Activated naive CD4-positive, alpha-beta T cell treated with anti-CD3 and anti-CD28 coated beads, Interleukin-2, amount 50 U/mL, for 72 hours (primary cell): ENCODE measurements at regions not wholly inside any gene's neighbourhood (a gene's known extent, or its start where the extent isn't known, plus 50 kb on each side); places are given as distances from the start of the nearest gene placed in this dataset.
A peak's percentile ranks its signal among the peaks of the same experiment; 100 is the strongest.

Experiments
- ATAC-seq, 2 donors: fragments of 150-1000 bp; cut with Tn5 transposase; 2 replicates each; pipeline ENCODE4 v1.10.0; 2021; ENCODE audit warnings: mild to moderate bottlenecking in 2 of 2, moderate library complexity in 2 of 2
- DNase-seq, 2 donors: peaks; one replicate each; pipeline ENCODE4 v3.0.0; 2021 to 2022; ENCODE audit warnings: low spot score in 2 of 2
- H3K27ac Mint-ChIP-seq, 2 donors: one replicate each; pipeline ENCODE4 v1.8.0; 2022; ENCODE audit warnings: mild to moderate bottlenecking in 2 of 2, mixed read lengths in 2 of 2
- H3K36me3 Mint-ChIP-seq, 2 donors: one replicate each; pipeline ENCODE4 v1.8.0; 2022; ENCODE audit warnings: mixed read lengths in 2 of 2
- H3K9me3 Mint-ChIP-seq, 2 donors: one replicate each; pipeline ENCODE4 v1.8.0; 2022; ENCODE audit warnings: mixed read lengths in 2 of 2

DNA sequence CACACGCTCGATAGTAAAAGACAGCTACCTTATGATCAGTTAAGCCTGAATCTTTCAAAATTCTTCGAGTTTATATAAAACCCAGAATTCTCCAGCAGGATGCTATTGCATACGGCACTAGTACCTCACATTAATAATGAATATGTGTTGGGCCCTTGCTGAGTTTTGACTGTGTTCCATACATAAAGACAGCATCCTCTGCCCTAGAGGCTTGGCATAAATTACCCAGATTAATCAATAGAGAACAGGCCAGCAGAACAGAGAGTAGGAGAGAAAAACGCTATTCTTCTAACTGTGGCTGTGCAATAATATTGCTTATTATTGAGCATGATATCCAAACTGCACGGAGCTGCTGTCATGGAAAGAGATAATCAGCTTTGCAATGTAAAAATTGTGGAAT is 194.3 kb downstream of the SOX11 start:
- H3K9me3 Mint-ChIP-seq: peaks cover 8 to 9% of the 10 kb centered on the region in 2 donors
- H3K27ac Mint-ChIP-seq: no peak overlapping the region
- ATAC-seq: no peak
- no peak for DNase-seq
- peaks cover 0 to 2% of the 10 kb centered on the region in 2 donors for H3K36me3 Mint-ChIP-seq

DNA sequence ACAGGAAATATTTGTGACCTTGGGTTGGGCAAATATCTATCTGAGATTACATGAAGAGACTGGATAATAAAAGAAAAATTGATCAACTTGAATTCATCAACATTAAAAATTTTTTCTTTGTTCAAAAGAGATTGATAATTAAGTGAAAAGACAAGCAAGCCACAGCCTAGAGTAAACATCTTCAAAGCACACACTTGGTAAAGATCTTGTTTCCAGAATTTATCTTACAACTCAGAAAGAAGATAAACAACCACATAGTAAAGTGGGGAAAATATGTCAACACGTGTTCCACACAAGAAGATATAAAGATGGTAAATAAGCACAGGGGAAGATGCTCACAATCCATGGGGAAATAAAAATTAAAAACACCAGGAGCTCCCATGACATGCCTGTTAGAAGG is 195.9 kb downstream of the SOX11 start:
- H3K9me3 Mint-ChIP-seq: peaks cover 7% of the 10 kb centered on the region in 2 donors
- H3K27ac Mint-ChIP-seq: no peak overlapping the region
- ATAC-seq: no peak
- H3K36me3 Mint-ChIP-seq: no peaks in the 10 kb centered on the region
- DNase-seq: no peak

DNA sequence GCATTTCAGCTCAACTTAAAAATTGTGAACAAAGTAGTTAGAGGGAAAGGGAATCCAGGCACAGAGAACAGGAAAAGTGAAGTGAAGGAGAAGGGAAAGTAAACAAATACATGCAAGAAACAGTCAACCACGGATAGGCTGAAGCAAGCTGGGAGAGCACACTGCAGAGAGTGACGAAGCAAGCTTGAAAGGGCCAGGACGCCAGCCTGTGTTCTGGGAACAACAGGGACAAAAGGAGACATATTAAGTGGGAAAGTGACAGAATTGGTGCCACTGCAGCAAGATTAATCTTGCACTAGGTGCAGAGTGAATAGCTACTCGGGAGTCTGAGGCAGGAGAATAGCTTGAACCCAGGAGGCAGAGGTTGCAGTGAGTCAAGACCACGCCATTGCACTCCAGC is 197.3 kb downstream of the SOX11 start:
- Mint-ChIP-seq H3K9me3 (peaks cover 10 to 13% of the 10 kb centered on the region in 2 donors), H3K27ac (no peak overlapping the region), H3K36me3 (no peaks in the 10 kb centered on the region)
- ATAC-seq: no peak
- no peak for DNase-seq

DNA sequence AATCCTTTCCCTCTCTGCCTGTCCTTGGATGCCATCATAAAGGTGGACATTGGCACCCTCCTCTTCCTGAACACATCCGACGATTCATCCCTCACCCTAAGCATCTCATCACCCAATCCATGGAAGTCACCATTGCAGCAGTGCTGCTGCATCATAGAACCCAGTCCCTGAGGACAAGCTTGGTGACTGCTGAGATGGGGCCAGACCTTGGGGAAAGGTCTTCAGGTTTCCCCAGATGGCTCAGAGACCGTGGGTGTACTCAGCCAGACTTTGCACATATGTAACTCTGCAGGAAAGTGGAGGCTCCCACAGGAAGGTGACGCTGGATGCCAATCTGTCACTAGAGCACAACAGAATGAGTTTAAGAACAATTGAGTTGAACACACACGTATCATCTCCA is 202.2 kb downstream of the SOX11 start:
- no peak for ATAC-seq
- DNase-seq: no peak
- H3K27ac Mint-ChIP-seq: no peak overlapping the region
- peaks cover 11 to 20% of the 10 kb centered on the region in 2 donors for H3K9me3 Mint-ChIP-seq
- H3K36me3 Mint-ChIP-seq: no peaks in the 10 kb centered on the region

DNA sequence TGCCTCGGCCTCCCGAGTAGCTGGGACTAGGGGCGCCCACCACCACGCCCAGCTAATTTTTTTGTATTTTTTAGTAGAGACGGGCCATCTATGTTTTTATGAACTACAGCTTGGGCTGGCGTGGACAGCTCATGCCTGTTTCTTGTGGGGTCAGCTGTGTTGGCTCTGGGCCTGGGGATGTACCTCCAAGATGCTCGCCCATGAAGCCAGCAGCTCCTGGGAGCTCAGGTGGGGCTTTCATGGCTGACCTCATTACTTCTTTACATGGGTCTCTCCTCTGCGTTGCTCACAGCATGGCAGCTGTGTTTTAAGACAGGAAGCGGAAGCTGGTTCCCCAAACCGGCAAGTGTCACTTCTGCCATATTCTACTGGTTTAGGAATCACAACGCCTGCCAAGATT is 203.1 kb downstream of the SOX11 start:
- no peaks in the 10 kb centered on the region for H3K36me3 Mint-ChIP-seq
- peaks cover 9 to 17% of the 10 kb centered on the region in 2 donors for H3K9me3 Mint-ChIP-seq
- no peak for DNase-seq
- ATAC-seq: no peak
- H3K27ac Mint-ChIP-seq: no peak overlapping the region

DNA sequence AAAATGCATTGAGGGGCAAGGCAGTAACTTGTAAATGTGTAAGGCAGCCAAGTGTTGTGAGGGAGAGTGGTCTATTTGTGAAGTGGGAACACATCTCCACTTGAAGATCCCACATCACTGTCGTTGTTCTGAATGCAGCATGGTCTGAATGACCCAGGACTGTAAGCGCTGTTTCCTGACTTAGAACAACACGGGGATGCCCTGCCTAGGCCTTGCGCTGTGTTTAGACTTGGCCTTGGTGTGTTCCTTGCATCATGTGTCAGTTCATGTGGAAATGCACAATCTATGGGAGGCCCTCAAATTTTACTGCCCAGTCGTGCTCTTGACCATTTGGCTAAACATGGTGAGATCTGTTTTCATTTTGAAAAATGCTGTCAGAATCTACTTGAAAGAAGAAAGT is 205.1 kb downstream of the SOX11 start:
- Mint-ChIP-seq H3K36me3 (no peaks in the 10 kb centered on the region), H3K9me3 (peaks cover 9 to 17% of the 10 kb centered on the region in 2 donors), H3K27ac (no peak overlapping the region)
- ATAC-seq (no peak), DNase-seq (no peak)

DNA sequence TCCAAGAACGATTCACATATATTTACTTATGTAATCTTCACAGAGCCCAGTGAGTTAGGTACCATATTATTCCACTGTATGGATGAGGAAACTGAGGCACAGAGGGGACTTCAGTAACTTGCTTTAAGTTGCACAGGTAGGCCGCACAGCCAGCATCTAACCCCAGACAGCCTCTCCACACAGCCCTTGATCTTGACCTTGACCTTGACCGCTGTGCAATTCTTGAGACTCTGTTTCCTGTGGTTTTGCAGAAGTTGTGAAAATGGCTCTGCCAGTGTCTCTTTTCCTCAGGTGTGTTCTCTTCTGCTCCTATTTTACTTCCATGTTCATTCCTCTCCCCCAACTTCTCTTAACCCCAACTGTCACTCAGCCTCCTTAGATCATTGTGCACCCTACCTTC is 206.5 kb downstream of the SOX11 start:
- no peaks in the 10 kb centered on the region for H3K36me3 Mint-ChIP-seq
- no peak overlapping the region for H3K27ac Mint-ChIP-seq
- no peak for ATAC-seq
- H3K9me3 Mint-ChIP-seq: peaks cover 4 to 10% of the 10 kb centered on the region in 2 donors
- DNase-seq: no peak

DNA sequence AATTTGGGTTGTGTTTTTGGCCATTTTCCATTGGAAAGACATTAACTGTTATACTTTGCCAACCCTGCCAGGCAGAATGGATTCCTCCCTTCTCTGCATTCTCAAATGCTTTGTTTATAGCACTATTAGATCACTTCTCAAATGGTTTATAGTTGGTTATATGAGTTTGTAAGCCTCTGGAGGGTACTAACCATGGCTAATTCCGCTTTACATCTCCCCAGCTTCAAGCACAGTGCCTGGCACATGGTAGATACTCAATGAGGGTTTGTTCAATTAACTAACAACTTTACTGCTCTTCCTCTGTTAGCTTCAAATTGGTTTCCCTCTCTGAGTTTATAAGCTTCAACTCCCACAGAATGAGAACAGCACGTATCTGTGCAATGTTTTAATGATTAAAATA is 213.5 kb downstream of the SOX11 start:
- DNase-seq (no peak), ATAC-seq (no peak)
- Mint-ChIP-seq H3K36me3 (no peaks in the 10 kb centered on the region), H3K27ac (no peak overlapping the region), H3K9me3 (peaks cover 0 to 10% of the 10 kb centered on the region in 2 donors)

DNA sequence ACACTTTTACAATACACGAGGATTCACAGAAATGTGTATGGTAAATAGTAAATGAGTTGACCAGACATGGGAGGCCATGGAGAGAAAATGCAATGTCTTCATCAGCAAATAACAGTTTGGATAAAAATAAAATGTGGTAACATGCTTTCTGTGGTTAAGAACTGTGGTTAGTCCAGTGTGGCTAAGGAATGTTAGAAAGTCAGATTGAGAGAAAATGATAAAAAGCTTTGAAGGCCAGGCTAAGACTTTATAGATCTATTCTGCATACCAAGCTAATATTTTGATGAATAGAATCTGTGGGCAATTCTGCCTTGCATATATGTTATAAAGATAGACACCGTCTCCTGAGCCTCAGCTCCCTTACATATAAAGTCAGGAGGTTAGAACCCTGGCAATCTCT is 215.9 kb downstream of the SOX11 start:
- H3K36me3 Mint-ChIP-seq: no peaks in the 10 kb centered on the region
- ATAC-seq: no peak
- H3K27ac Mint-ChIP-seq: no peak overlapping the region
- DNase-seq: no peak
- H3K9me3 Mint-ChIP-seq: peaks cover 0 to 10% of the 10 kb centered on the region in 2 donors

DNA sequence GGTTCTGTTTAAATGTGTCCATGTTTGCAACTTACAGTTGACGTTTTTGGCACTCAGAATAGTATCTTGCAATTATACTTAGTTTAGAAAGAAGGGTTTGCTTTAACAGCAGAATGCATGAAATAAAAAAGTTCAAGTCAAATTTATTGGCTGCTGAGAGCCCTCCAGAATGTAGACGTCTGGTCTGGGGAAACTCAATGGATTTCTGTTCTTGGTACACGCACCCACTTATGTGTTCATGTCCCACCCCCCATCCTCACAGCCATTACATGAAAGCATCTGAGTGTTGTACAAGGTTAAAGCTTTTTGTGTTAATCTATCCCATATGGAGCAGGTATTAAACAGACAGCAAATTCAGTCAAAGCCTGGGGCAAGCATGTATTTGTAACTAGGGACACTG is 219.5 kb downstream of the SOX11 start:
- Mint-ChIP-seq H3K9me3 (peaks cover 11 to 14% of the 10 kb centered on the region in 2 donors), H3K36me3 (no peaks in the 10 kb centered on the region), H3K27ac (no peak overlapping the region)
- DNase-seq (no peak), ATAC-seq (no peak)

DNA sequence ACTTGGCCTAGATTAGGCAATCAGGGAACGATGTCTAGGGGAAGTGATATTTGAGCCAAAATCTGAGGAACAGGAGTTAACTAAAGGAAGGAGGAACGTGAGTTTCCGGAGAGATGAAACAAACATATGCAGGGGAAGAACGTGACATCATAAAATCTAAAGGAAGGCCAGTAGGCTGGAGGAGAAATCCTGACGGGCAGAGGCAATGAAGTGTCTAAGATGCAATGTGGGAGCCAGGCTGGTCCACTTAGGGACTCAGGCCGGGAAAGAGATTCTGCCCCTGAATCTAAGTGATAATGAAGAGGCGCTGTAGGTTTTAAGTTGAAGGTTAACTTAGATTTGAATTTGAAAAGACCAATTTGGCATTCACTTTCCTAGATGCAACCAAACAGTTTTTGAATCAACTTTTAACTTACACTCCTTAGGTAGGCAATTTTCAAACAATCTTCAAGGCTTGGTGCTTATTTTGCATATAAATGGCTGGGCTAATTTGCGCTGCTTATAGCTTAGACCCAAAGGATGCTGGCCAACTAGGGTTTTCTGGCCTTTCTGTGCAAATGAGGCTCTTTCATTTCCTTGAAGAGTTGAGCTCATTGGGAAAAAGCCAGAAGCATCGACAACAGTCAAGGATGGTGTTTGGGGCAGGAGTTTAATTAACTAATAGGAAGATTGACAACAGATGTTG is 221.7 kb downstream of the SOX11 start:
- H3K9me3 Mint-ChIP-seq: peaks cover 14 to 19% of the 10 kb centered on the region in 2 donors
- no peaks in the 10 kb centered on the region for H3K36me3 Mint-ChIP-seq
- DNase-seq (no peak), ATAC-seq (no peak)
- H3K27ac Mint-ChIP-seq: no peak overlapping the region

DNA sequence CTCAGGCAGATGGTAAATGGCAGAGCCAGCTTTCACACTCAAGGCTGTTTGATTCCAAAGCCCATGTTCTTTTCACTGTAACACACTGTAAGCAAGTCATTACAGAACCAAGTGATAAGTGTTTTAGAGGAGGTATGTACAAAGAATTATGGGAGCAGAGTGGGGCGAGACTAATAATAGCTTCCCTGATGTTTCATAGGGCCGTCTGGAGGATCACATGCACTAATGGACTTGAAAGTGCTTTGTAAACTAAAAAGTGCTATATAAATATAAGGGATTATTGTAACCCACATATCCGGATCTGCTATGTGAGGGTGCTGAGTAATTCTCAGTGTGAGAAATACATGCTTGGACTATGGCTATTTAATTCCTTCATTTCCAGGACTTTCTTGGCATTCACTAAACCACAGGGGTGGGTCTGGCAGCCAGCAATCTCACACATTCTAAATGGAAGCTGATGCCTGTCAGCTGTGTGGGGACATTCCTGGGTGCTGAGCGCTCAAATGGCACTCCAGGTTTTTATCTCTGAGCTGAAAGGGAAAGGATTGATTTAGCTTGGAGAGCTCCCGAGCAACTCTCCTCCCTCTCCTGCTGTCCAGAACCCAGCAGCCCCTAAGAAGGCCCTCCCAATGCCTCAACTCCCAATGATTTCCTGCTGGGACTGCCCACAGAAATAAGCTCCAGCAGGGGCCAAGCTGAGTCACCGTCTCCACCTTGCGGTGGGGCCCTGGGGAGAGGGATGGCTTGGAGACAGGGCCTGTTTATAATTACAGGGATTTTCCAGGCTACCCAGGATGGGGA is 222.8 kb downstream of the SOX11 start:
- no peaks in the 10 kb centered on the region for H3K36me3 Mint-ChIP-seq
- DNase-seq (no peak), ATAC-seq (no peak)
- peaks cover 19 to 29% of the 10 kb centered on the region in 2 donors for H3K9me3 Mint-ChIP-seq
- H3K27ac Mint-ChIP-seq: no peak overlapping the region

DNA sequence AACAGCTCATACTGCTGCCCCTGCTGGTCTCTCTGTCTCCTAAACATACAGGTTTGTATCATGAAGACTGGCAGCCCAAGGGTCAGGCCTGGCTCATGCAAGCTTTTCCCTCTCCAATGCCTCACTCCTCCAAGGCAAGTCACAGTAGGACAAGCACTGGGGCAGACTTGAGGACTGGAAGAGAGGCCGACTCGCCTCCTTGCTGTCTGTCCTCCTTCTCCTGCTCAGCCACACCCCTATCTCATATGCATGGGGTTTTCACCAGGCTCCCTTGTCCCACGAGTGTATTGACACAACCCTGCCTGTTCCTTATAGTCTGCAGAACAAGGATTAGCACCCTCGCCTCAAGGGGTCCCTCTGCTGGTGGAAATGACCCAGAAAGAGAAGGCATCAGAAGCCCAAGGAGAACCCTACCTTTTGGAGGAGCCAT is 223.7 kb downstream of the SOX11 start:
- Mint-ChIP-seq H3K27ac (no peak overlapping the region), H3K36me3 (no peaks in the 10 kb centered on the region), H3K9me3 (peaks cover 19 to 31% of the 10 kb centered on the region in 2 donors)
- ATAC-seq: no peak
- peak in 1 of 2 donors; percentile 17 for DNase-seq

DNA sequence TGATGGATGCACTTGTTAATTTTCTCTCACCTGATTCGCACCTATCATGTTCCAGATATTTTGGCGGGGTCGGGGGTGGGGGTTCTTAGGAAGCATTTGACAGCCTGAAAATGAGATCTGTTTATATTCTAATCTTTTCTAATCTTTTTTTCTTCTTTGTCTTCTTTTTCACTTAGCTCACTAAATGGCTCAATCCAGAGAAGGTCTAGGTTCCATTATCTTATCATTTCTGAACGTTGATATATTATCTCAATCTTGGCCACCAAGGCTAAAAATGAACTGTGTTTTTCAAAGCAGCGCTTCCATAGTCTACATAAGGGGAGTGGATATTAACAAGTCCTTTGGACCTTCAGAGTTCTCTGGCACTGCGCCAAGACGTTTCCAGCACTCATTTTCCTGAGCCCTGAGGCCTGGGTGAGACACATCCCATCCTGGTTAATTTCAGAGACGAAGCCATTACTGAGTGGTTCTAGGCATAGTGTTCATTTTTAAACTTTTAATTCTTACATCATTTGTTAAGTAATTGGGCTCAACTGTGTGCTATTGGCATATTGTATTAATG is 229.0 kb downstream of the SOX11 start:
- no peak for ATAC-seq

DNA sequence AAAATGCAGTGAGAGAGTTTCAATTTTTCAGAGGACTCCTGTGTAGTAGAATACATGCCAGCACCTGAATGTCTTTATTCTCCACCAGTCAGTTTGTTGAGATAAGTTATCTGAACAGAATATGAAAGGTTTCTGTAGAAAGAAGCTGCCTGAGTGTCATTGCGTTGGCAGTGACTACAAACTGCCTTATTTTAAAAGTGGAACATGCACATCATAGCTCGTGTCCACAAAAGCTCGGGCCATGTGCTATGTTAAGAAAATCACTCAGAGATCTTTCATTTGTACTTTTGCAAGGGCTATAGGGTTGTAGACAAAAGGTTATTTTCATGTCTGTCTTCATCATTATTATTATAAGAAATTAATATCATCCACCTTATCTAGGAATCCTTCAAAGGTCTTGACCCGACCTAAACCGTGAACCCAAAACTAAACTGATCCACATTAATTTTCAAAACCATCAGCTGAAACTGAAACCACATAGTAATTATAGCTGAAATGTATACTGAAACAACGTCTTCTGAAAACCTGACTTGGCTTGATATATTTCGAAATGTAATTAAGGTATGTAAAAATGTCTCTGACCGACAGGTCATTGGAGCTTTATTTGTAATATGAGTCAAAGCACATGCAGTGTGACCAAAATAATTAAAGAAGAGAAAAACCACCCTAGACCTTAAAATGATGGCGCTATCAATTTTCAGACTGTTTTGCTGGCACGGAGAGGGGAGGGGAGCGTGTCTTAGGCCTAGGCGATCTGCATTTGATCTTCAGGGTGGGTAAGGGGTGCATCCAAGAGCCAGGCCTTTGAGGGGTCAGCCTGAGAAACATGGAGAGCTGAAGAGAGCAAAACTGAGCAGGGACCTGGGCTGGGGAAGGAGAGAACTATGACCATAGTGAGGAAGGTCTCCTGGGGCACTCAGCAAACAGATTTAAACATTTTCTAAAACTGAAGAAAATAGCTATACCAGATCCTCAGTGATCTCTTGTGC is 232.1 kb downstream of the SOX11 start:
- H3K27ac Mint-ChIP-seq: no peak overlapping the region
- ATAC-seq (no peak), DNase-seq (no peak)
- no peaks in the 10 kb centered on the region for H3K36me3 Mint-ChIP-seq
- peaks cover 12 to 26% of the 10 kb centered on the region in 2 donors for H3K9me3 Mint-ChIP-seq

More for the DNA sequence above, 229.0 kb downstream of the SOX11 start:
- DNase-seq: no peak
- H3K9me3 Mint-ChIP-seq: peaks cover 26 to 27% of the 10 kb centered on the region in 2 donors
- no peaks in the 10 kb centered on the region for H3K36me3 Mint-ChIP-seq
- H3K27ac Mint-ChIP-seq: no peak overlapping the region

DNA sequence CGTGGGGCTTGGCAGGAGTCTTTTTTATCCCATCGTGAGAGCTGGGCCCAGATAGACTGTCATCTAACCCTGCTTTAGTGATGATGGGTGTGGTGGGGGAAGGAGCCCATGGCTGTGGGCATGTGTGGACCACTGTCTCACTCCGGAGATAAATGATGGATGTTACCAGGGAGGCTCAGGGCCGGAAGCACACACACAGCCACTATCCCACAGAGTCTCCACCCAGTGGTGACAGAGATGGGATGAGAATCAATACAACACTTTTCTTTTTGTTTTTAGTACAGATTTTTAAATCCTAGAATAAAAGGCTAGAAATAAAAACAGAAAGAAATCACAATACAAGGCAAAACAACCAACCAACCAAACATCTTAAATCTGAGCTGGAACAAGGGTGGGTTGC is 233.4 kb downstream of the SOX11 start:
- Mint-ChIP-seq H3K27ac (no peak overlapping the region), H3K36me3 (no peaks in the 10 kb centered on the region), H3K9me3 (peaks cover 8 to 28% of the 10 kb centered on the region in 2 donors)
- DNase-seq (no peak), ATAC-seq (no peak)
